ENCODE measurements at regions not wholly inside any gene's neighbourhood (a gene's known extent, or its start where the extent isn't known, plus 50 kb on each side); places are given as distances from the start of the nearest gene placed in this dataset.
"Not testable (repeated sequence)": the region's sequence is repeated elsewhere in the genome, so short reads cannot be mapped to it uniquely, and the experiment has no call there.

DNA sequence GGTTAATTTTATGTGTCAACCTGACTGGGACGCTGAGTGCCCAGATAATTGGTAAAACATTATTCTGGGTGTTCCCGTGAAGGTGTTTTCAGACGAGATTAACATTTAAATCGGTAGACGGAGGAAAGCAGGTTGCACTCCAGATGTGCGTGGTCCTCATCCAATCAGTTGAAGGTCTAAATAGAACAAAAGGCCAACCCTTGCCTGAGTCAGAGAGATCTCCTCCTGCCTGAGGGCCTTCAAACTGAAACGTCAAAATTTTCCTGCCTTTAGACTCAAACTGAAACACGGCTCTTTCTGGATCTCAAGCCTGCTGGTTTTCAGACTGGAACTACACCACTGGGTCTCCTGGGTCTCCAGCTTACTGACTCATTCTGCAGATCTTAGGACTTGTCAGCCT, 70.9 kb downstream of the NPIPA5 start:
- DNase-seq; H3K36me3 ChIP-seq (replicated peaks; ENCODE audit: control insufficient read depth, insufficient read depth, low read length); H3K4me3 ChIP-seq (ENCODE audit: insufficient read depth, low read depth, low read length); H3K27me3 ChIP-seq (ENCODE audit: control insufficient read depth, insufficient read depth, low read length): not testable (repeated sequence)

- DNase-seq; H3K27me3 ChIP-seq (ENCODE audit: control insufficient read depth, insufficient read depth, low read length); H3K36me3 ChIP-seq (replicated peaks; ENCODE audit: control insufficient read depth, insufficient read depth, low read length); H3K4me3 ChIP-seq (ENCODE audit: insufficient read depth, low read depth, low read length): not testable (repeated sequence)
Measured at GRCh38 chr16:15305889-15306288, 72.2 kb downstream of the NPIPA5 start.

DNA sequence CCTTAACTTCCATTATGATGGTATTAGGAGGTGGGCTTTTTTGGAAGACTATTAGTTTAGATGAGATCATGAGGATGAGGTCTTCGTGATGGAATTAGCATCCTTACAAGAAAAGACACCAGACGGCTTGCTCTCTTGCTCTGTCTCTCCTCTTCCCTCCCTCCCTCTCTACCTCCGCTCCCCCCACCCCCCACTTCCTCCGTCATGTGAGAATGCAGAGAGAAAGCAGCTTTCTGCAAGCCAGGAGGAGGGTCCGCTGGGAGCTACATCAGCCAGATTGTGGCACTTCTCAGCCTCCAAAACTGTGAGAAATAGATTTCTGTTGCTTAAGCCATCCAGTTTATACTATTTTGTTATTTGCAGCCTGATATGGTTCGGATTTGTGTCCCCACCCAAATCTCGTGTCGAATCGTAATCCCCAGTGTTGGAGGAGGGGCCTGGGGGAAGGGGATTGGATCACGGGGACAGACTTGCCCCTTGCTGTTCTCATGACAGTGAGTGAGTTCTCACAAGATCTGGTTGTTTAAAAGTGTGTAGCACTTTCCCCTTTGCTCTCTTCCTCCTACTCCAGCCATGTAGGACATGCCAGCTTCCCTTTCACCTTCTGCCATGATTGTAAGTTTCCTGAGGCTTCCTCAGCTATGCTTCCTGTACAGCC, 74.3 kb downstream of the NPIPA5 start:
- H3K4me3 ChIP-seq (ENCODE audit: insufficient read depth, low read depth, low read length); H3K36me3 ChIP-seq (replicated peaks; ENCODE audit: control insufficient read depth, insufficient read depth, low read length); DNase-seq: not testable (repeated sequence)

GRCh38 chr16:15297104-15297503, 81.0 kb downstream of the NPIPA5 start:
- H3K4me3 ChIP-seq (ENCODE audit: insufficient read depth, low read depth, low read length); H3K27me3 ChIP-seq (ENCODE audit: control insufficient read depth, insufficient read depth, low read length); H3K36me3 ChIP-seq (replicated peaks; ENCODE audit: control insufficient read depth, insufficient read depth, low read length); DNase-seq: not testable (repeated sequence)

More for the DNA sequence above, 74.3 kb downstream of the NPIPA5 start:
- H3K27me3 ChIP-seq (ENCODE audit: control insufficient read depth, insufficient read depth, low read length): not testable (repeated sequence)

- not testable (repeated sequence) for H3K4me3 ChIP-seq (ENCODE audit: insufficient read depth, low read depth, low read length); DNase-seq; H3K36me3 ChIP-seq (replicated peaks; ENCODE audit: control insufficient read depth, insufficient read depth, low read length); H3K27me3 ChIP-seq (ENCODE audit: control insufficient read depth, insufficient read depth, low read length)
Measured at GRCh38 chr16:15274796-15275195, 103.3 kb downstream of the NPIPA5 start.

DNA sequence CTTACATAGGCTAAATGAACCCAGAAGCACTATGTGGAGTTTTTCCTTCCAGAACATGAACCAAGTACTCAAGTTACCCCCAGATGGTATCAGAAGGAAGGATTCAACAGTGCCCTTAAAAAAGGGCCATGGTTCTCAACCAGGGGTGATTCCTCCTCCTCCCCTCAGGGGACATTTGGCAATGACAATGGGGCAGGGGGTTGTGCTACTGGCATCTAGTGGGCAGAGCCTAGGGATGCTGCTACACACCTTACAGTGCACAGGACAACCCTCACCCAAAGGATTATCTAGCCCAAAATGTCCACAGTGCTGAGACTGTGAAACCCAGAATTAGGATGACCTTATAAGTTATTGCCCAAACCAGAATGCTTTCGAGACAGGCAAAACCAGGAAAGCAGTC, 104.1 kb downstream of the NPIPA5 start:
- not testable (repeated sequence) for H3K4me3 ChIP-seq (ENCODE audit: insufficient read depth, low read depth, low read length); H3K27me3 ChIP-seq (ENCODE audit: control insufficient read depth, insufficient read depth, low read length); H3K36me3 ChIP-seq (replicated peaks; ENCODE audit: control insufficient read depth, insufficient read depth, low read length); DNase-seq

- H3K4me3 ChIP-seq (ENCODE audit: insufficient read depth, low read depth, low read length); DNase-seq; H3K36me3 ChIP-seq (replicated peaks; ENCODE audit: control insufficient read depth, insufficient read depth, low read length); H3K27me3 ChIP-seq (ENCODE audit: control insufficient read depth, insufficient read depth, low read length): not testable (repeated sequence)
Measured at GRCh38 chr16:15266941-15267340, 111.2 kb downstream of the NPIPA5 start.

GRCh38 chr16:15262212-15262611, 115.9 kb downstream of the NPIPA5 start:
- not testable (repeated sequence) for H3K36me3 ChIP-seq (replicated peaks; ENCODE audit: control insufficient read depth, insufficient read depth, low read length); DNase-seq; H3K27me3 ChIP-seq (ENCODE audit: control insufficient read depth, insufficient read depth, low read length); H3K4me3 ChIP-seq (ENCODE audit: insufficient read depth, low read depth, low read length)

GRCh38 chr16:15247971-15248370, 130.1 kb downstream of the NPIPA5 start:
- H3K36me3 ChIP-seq (replicated peaks; ENCODE audit: control insufficient read depth, insufficient read depth, low read length); DNase-seq; H3K27me3 ChIP-seq (ENCODE audit: control insufficient read depth, insufficient read depth, low read length); H3K4me3 ChIP-seq (ENCODE audit: insufficient read depth, low read depth, low read length): not testable (repeated sequence)

DNA sequence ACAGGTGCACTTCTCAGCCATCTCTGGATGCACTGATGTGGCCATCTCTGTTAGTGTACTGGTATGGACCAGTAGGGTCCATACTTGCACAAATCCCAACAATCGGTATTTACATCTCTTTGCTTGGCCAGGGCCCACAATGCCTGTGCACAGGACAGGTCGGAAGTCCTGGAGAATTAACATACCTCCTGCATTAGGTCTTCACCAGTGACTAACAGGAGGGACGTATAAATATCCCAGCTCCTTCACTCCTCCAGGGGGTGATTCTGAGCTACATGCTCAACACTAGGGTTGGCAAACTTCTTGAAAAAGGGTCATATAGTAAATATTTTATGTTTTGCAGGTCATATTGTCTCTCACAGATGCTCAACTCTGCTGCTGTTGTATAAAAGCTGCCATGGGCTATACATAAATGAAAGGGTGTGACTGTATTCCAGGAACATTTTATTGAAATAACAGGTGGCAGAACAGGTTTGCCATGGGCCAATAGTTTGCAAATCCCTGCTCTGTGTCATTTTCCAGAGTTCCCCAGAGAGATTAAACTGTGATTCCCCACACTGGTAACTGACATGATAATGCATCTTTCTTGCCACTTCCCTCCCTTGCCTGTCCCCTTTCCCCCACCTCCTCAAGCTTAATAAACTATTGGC, 141.3 kb downstream of the NPIPA5 start:
- not testable (repeated sequence) for DNase-seq; H3K4me3 ChIP-seq (ENCODE audit: insufficient read depth, low read depth, low read length); H3K27me3 ChIP-seq (ENCODE audit: control insufficient read depth, insufficient read depth, low read length); H3K36me3 ChIP-seq (replicated peaks; ENCODE audit: control insufficient read depth, insufficient read depth, low read length)

- H3K36me3 ChIP-seq (replicated peaks; ENCODE audit: control insufficient read depth, insufficient read depth, low read length); H3K4me3 ChIP-seq (ENCODE audit: insufficient read depth, low read depth, low read length); DNase-seq: not testable (repeated sequence)
Measured at GRCh38 chr16:15235140-15235539, 141.1 kb upstream of the RRN3 start.

DNA sequence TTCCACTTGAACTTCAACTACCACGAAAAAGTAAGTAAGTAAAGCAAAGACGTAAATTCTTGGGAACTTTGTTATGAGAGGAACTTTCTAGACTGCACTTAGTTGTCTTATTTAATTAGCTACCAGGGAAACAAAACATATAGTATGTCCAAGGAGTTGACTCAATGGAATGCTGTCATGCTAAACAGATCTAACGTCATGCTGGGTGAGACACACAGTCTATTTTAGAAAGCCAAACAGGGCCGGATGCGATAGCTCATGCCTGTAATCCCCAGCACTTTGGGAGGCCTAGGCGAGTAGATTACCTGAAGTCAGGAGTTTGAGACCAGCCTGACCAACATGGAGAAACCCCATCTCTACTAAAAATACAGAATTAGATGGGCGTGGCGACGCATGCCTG, 140.6 kb upstream of the RRN3 start:
- not testable (repeated sequence) for DNase-seq; H3K36me3 ChIP-seq (replicated peaks; ENCODE audit: control insufficient read depth, insufficient read depth, low read length); H3K27me3 ChIP-seq (ENCODE audit: control insufficient read depth, insufficient read depth, low read length); H3K4me3 ChIP-seq (ENCODE audit: insufficient read depth, low read depth, low read length)

More at GRCh38 chr16:15235140-15235539, 141.1 kb upstream of the RRN3 start:
- H3K27me3 ChIP-seq (ENCODE audit: control insufficient read depth, insufficient read depth, low read length): not testable (repeated sequence)

GRCh38 chr16:15230432-15230831, 136.4 kb upstream of the RRN3 start:
- DNase-seq; H3K36me3 ChIP-seq (replicated peaks; ENCODE audit: control insufficient read depth, insufficient read depth, low read length); H3K27me3 ChIP-seq (ENCODE audit: control insufficient read depth, insufficient read depth, low read length); H3K4me3 ChIP-seq (ENCODE audit: insufficient read depth, low read depth, low read length): not testable (repeated sequence)

- not testable (repeated sequence) for DNase-seq; H3K36me3 ChIP-seq (replicated peaks; ENCODE audit: control insufficient read depth, insufficient read depth, low read length); H3K27me3 ChIP-seq (ENCODE audit: control insufficient read depth, insufficient read depth, low read length); H3K4me3 ChIP-seq (ENCODE audit: insufficient read depth, low read depth, low read length)
Measured at GRCh38 chr16:15229661-15230060, 135.6 kb upstream of the RRN3 start.

- H3K27me3 ChIP-seq (ENCODE audit: control insufficient read depth, insufficient read depth, low read length); H3K36me3 ChIP-seq (replicated peaks; ENCODE audit: control insufficient read depth, insufficient read depth, low read length); DNase-seq; H3K4me3 ChIP-seq (ENCODE audit: insufficient read depth, low read depth, low read length): not testable (repeated sequence)
Measured at GRCh38 chr16:15224651-15225050, 130.6 kb upstream of the RRN3 start.
